GM13977 (cell line): ENCODE measurements at regions not wholly inside any gene's neighbourhood (a gene's known extent, or its start where the extent isn't known, plus 50 kb on each side); places are given as distances from the start of the nearest gene placed in this dataset.

ENCODE experiments used
- DNase-seq: peaks from one replicate; pipeline ENCODE4 v3.0.0; 2012; ENCODE audit warnings: low spot score
- CTCF ChIP-seq: IDR thresholded peaks from 2 replicates; pipeline ENCODE4 v1.5.1; 2012; ENCODE audit warnings: mild to moderate bottlenecking, control low read depth; ENCODE audit not compliant: insufficient read depth; ENCODE audit errors: extremely low read depth, missing control alignments
- in situ Hi-C: fragments of 300-500 bp; cut with MboI; formaldehyde crosslinking; loops from one replicate; pipeline ENCODE4 v1.12.0; 2022; ENCODE audit warnings: low sequenced_read_pairs, low pct_unique_long_range_greater_than_20kb, mixed read lengths, inconsistent platforms; ENCODE audit not compliant: unreplicated experiment

DNA sequence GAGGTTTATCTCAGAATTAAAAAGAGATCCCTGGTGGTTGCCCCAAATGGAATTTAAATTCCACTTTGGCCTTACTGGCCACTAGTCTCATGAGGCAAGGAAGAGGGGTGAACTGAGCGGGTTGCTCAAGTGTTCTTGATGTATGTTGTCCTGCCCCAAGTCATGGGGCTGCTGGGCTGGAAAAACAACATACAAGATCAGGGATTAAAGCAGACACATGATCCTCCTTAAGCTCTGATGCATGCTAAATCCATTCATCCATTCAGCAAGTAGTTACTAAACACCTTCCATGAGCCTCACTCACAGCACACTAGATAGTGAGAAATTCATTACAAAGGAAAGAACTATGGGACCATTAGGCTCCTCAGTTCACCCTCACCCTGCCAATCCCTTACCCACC, 196.3 kb downstream of the MREG start:
- no peak for TF ChIP-seq CTCF
- no peak for DNase-seq
- in situ Hi-C loops = no loop called here

DNA sequence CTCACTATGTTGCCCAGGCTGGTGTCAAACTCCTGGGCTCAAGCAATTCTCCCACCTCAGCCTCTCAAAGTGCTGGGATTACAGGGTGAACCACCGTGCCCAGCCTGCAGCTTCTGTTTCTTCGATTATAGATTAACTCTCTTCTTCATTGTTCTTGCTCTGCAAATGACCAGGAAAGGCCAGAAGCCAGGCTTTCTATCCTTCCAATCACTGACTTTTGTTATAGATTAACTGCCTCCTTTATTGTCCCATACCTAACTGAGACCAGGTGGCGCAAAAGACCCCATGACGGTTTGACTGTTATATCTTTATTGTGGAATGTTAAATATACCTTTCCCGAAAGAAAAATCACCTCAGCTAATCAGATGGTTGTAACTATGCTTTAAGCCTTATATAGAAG, 196.9 kb downstream of the MREG start:
- in situ Hi-C loops = no loop called here
- no peak for DNase-seq
- TF ChIP-seq CTCF = no peak

- in situ Hi-C loops = no loop called here
- no peak for DNase-seq
- TF ChIP-seq CTCF = no peak
These were observed 197.4 kb downstream of the MREG start for GRCh38 chr2:215815960-215816359.

DNA sequence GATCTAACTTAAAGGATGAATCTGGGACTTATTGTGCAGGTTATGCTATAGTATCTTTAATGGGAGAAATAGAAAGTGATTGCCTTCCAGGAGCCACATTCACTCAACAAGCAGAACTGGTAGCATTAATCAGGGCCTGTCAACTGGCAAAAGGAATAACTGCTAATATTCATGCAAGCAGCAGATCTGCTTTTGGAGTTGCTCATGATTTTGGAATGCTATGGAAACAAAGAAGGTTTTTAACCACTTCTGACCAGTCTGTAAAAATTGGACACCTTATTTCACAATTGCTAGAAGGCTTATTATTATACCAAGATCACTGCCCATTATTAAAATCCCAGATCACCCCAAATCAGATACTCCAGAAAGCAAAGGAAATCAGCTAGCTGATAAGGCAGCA, 200.4 kb downstream of the MREG start:
- in situ Hi-C loops = no loop called here
- no peak for TF ChIP-seq CTCF
- DNase-seq = no peak

- no peak for TF ChIP-seq CTCF
- in situ Hi-C loops = no loop called here
- DNase-seq = peak; percentile 55
These were observed 201.7 kb downstream of the MREG start for GRCh38 chr2:215811409-215812345.

GRCh38 chr2:215811003-215811402, 202.3 kb downstream of the MREG start:
- no peak for TF ChIP-seq CTCF
- in situ Hi-C loops = no loop called here
- no peak for DNase-seq

DNA sequence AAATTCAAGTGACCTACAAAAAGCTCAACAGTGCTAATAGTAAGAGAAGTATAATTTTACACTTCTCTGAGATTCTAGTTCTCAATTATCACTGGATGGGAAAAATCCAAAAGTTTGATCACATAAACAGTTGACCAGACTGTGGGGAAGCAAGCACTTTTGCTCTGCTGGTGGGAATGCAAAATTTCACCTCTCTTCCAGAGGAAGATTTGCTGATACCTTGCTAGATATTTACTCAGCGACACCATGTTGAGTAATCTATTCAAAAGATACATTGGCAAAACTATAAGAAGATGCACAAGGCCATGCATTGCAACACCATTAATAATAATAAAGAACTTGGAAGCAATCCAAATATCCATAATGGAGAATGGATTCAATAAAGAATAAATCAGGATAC, 204.4 kb downstream of the MREG start:
- in situ Hi-C loops = no loop called here
- TF ChIP-seq CTCF = no peak
- no peak for DNase-seq
